ENCODE measurements at regions not wholly inside any gene's neighbourhood (a gene's known extent, or its start where the extent isn't known, plus 50 kb on each side); places are given as distances from the start of the nearest gene placed in this dataset.

GRCh38 chr15:72861354-72861910 is 77.9 kb upstream of the ADPGK start:
- no peak overlapping the region for H3K27ac ChIP-seq
- TF ChIP-seq CTCF (conservative IDR thresholded peaks at IDR 0.05) = no peak

- no peak for TF ChIP-seq CTCF (conservative IDR thresholded peaks at IDR 0.05)
- no peak overlapping the region for H3K27ac ChIP-seq
Observed at GRCh38 chr15:72859757-72860145, 76.2 kb upstream of the ADPGK start.

- no peak overlapping the region for H3K27ac ChIP-seq
- no peak for TF ChIP-seq CTCF (conservative IDR thresholded peaks at IDR 0.05)
Observed at GRCh38 chr15:72859017-72859756, 75.6 kb upstream of the ADPGK start.

- no peak for TF ChIP-seq CTCF (conservative IDR thresholded peaks at IDR 0.05)
- H3K27ac ChIP-seq = no peak overlapping the region
Observed at GRCh38 chr15:72858205-72858604, 74.6 kb upstream of the ADPGK start.

GRCh38 chr15:72857331-72858063 is 73.9 kb upstream of the ADPGK start:
- H3K27ac ChIP-seq = no peak overlapping the region
- TF ChIP-seq CTCF (conservative IDR thresholded peaks at IDR 0.05) = no peak

GRCh38 chr15:72856549-72857040 is 73.0 kb upstream of the ADPGK start:
- TF ChIP-seq CTCF (conservative IDR thresholded peaks at IDR 0.05) = no peak
- no peak overlapping the region for H3K27ac ChIP-seq

- no peak for TF ChIP-seq CTCF (conservative IDR thresholded peaks at IDR 0.05)
- no peak overlapping the region for H3K27ac ChIP-seq
Observed at GRCh38 chr15:72855791-72856190, 72.2 kb upstream of the ADPGK start.
